HEK293 (cell line): ENCODE measurements at regions not wholly inside any gene's neighbourhood (a gene's known extent, or its start where the extent isn't known, plus 50 kb on each side); places are given as distances from the start of the nearest gene placed in this dataset.

ENCODE experiments used
- ATF2 ChIP-seq: fragments of 450-650 bp; formaldehyde crosslinking; IDR thresholded peaks from 2 replicates; pipeline ENCODE4 v1.5.1; 2016; ENCODE audit warnings: missing biosample characterization, missing genetic modification characterization, low read depth
- GLIS1 ChIP-seq: fragments of 450-650 bp; formaldehyde crosslinking; IDR thresholded peaks from 2 replicates; pipeline ENCODE4 v1.5.1; 2016; ENCODE audit warnings: missing biosample characterization, missing genetic modification characterization
- KLF16 ChIP-seq: fragments of 450-650 bp; formaldehyde crosslinking; IDR thresholded peaks from 2 replicates; pipeline ENCODE4 v1.5.1; 2017; ENCODE audit warnings: missing biosample characterization, missing genetic modification characterization
- PRDM1 ChIP-seq: fragments of 450-650 bp; formaldehyde crosslinking; IDR thresholded peaks from 2 replicates; pipeline ENCODE4; 2016; ENCODE audit warnings: missing biosample characterization, missing genetic modification characterization
- PRDM2 ChIP-seq: fragments of 450-650 bp; formaldehyde crosslinking; IDR thresholded peaks from 2 replicates; pipeline ENCODE4 v1.5.1; 2016; ENCODE audit warnings: missing biosample characterization, missing genetic modification characterization, borderline replicate concordance
- PRDM6 ChIP-seq: fragments of 450-650 bp; formaldehyde crosslinking; IDR thresholded peaks from 2 replicates; pipeline ENCODE4 v1.5.1; 2017; ENCODE audit warnings: missing biosample characterization, missing genetic modification characterization
- TSHZ1 ChIP-seq: fragments of 450-650 bp; formaldehyde crosslinking; IDR thresholded peaks from 2 replicates; pipeline ENCODE4 v1.5.1; 2016; ENCODE audit warnings: missing biosample characterization, missing genetic modification characterization, borderline replicate concordance
- YY1 ChIP-seq: fragments of 450-650 bp; formaldehyde crosslinking; IDR thresholded peaks from 2 replicates; pipeline ENCODE4 v1.5.1; 2018; ENCODE audit warnings: missing biosample characterization, missing genetic modification characterization
- ZNF146 ChIP-seq: fragments of 450-650 bp; formaldehyde crosslinking; IDR thresholded peaks from 2 replicates; pipeline ENCODE4 v1.5.1; 2016; ENCODE audit warnings: missing biosample characterization, missing genetic modification characterization
- ZNF16 ChIP-seq: fragments of 450-650 bp; formaldehyde crosslinking; IDR thresholded peaks from 2 replicates; pipeline ENCODE4 v1.5.1; 2016; ENCODE audit warnings: low read depth, missing biosample characterization, missing genetic modification characterization
- ZNF174 ChIP-seq: fragments of 450-650 bp; formaldehyde crosslinking; IDR thresholded peaks from 2 replicates; pipeline ENCODE4 v1.5.0; 2017; ENCODE audit warnings: missing biosample characterization, mild to moderate bottlenecking, missing genetic modification characterization
- ZNF311 ChIP-seq: fragments of 450-650 bp; formaldehyde crosslinking; IDR thresholded peaks from 2 replicates; pipeline ENCODE4 v1.5.1; 2017; ENCODE audit warnings: missing biosample characterization, missing genetic modification characterization, borderline replicate concordance
- ZNF600 ChIP-seq: fragments of 450-650 bp; formaldehyde crosslinking; IDR thresholded peaks from 2 replicates; pipeline ENCODE4 v1.5.1; 2016; ENCODE audit warnings: missing biosample characterization, missing genetic modification characterization
- ZNF629 ChIP-seq: fragments of 450-650 bp; formaldehyde crosslinking; IDR thresholded peaks from 2 replicates; pipeline ENCODE4 v1.5.1; 2017; ENCODE audit warnings: missing biosample characterization, missing genetic modification characterization
- ZNF639 ChIP-seq: fragments of 450-650 bp; formaldehyde crosslinking; IDR thresholded peaks from 2 replicates; pipeline ENCODE4 v1.5.1; 2016; ENCODE audit warnings: missing biosample characterization, missing genetic modification characterization
- ZNF645 ChIP-seq: fragments of 450-650 bp; formaldehyde crosslinking; IDR thresholded peaks from 2 replicates; pipeline ENCODE4; 2016; ENCODE audit warnings: missing biosample characterization, missing genetic modification characterization
- ZNF664 ChIP-seq: fragments of 450-650 bp; formaldehyde crosslinking; IDR thresholded peaks from 2 replicates; pipeline ENCODE4 v1.5.1; 2016; ENCODE audit warnings: missing biosample characterization, missing genetic modification characterization
- ZNF777 ChIP-seq: fragments of 450-650 bp; formaldehyde crosslinking; IDR thresholded peaks from 2 replicates; pipeline ENCODE4 v1.5.1; 2017; ENCODE audit warnings: missing biosample characterization, missing genetic modification characterization, borderline replicate concordance
- TF ChIP-seq, protein P1 (sequence below): fragments of 450-650 bp; formaldehyde crosslinking; IDR thresholded peaks from 2 replicates; pipeline ENCODE4 v1.5.1; 2016; ENCODE audit warnings: missing biosample characterization, missing genetic modification characterization
- TF ChIP-seq, protein P2 (sequence below): fragments of 450-650 bp; IDR thresholded peaks from 2 replicates; pipeline ENCODE4 v1.5.1; 2018; ENCODE audit warnings: missing biosample characterization, mild to moderate bottlenecking, missing genetic modification characterization

GRCh38 chr6:27129095-27129815 lies 118.2 kb upstream of the PRSS16 start (continued):
- TF ChIP-seq PRDM2 (tag by site-specific recombination) (no peak), ZNF645 (tag by site-specific recombination) (no peak), ZNF777 (tag by site-specific recombination) (no peak), ZNF639 (tag by site-specific recombination) (no peak), ZNF146 (tag by site-specific recombination) (no peak), TSHZ1 (tag by site-specific recombination) (no peak), ZNF600 (tag by site-specific recombination) (peak; percentile 53), GLIS1 (tag by site-specific recombination) (no peak), ZNF664 (tag by site-specific recombination) (no peak), PRDM6 (peak; percentile 65), ZNF311 (no peak), ZNF174 (tag by site-specific recombination) (no peak), ATF2 (tag by site-specific recombination) (no peak), PRDM1 (peak; percentile 50; the same call in 1 of the 2 replicates), KLF16 (tag by site-specific recombination) (no peak), YY1 (tag by site-specific recombination) (no peak), ZNF629 (peak; percentile 60; the same call in 1 of the 2 replicates), ZNF16 (tag by site-specific recombination) (no peak)
- TF ChIP-seq, protein P1, sequence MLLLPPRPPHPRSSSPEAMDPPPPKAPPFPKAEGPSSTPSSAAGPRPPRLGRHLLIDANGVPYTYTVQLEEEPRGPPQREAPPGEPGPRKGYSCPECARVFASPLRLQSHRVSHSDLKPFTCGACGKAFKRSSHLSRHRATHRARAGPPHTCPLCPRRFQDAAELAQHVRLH (tag by site-specific recombination), result no peak
- TF ChIP-seq, protein P2, sequence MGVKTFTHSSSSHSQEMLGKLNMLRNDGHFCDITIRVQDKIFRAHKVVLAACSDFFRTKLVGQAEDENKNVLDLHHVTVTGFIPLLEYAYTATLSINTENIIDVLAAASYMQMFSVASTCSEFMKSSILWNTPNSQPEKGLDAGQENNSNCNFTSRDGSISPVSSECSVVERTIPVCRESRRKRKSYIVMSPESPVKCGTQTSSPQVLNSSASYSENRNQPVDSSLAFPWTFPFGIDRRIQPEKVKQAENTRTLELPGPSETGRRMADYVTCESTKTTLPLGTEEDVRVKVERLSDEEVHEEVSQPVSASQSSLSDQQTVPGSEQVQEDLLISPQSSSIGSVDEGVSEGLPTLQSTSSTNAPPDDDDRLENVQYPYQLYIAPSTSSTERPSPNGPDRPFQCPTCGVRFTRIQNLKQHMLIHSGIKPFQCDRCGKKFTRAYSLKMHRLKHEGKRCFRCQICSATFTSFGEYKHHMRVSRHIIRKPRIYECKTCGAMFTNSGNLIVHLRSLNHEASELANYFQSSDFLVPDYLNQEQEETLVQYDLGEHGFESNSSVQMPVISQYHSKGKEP (tag by site-specific recombination), result 0 out of 2 replicates have a peak, but pooled peaks have one; percentile 19
